CD4-positive, CD25-positive, alpha-beta regulatory T cell (primary cell): ENCODE measurements at regions not wholly inside any gene's neighbourhood (a gene's known extent, or its start where the extent isn't known, plus 50 kb on each side); places are given as distances from the start of the nearest gene placed in this dataset.

ENCODE experiments used
- ATAC-seq, 2 donors: fragments of 150-1000 bp; cut with Tn5 transposase; one replicate each; pipeline ENCODE4 v1.10.0; 2021; ENCODE audit warnings: low read depth in 2 of 2, moderate number of reproducible peaks in 2 of 2, moderate library complexity in 1 of 2
- DNase-seq, 3 donors: peaks; one replicate each; pipeline versions ENCODE4 v3.0.0 to v3.0.0-alpha.2; 2012 to 2022; ENCODE audit warnings: mixed read lengths in 1 of 3
- H3K27ac ChIP-seq: one replicate; pipeline ENCODE4 v1.7.0; 2013; ENCODE audit warnings: mild to moderate bottlenecking, low read length; ENCODE audit not compliant: insufficient read depth, poor library complexity, severe bottlenecking
- H3K27me3 ChIP-seq: one replicate; pipeline ENCODE4 v1.7.0; 2013; ENCODE audit warnings: low read length; ENCODE audit not compliant: control insufficient read depth, insufficient read depth
- H3K36me3 ChIP-seq: one replicate; pipeline ENCODE4 v1.7.0; 2013; ENCODE audit warnings: mild to moderate bottlenecking, low read length, moderate library complexity; ENCODE audit not compliant: control insufficient read depth, insufficient read depth
- H3K4me1 ChIP-seq: 2 replicates; pipeline ENCODE4 v1.7.0; 2013; ENCODE audit warnings: mild to moderate bottlenecking, low read length; ENCODE audit not compliant: insufficient read depth, control insufficient read depth, poor library complexity, severe bottlenecking
- H3K4me3 ChIP-seq: one replicate; pipeline ENCODE4 v1.7.0; 2013; ENCODE audit warnings: low read depth, mild to moderate bottlenecking, low read length, moderate library complexity
- H3K9me3 ChIP-seq, 2 experiments: 1 replicate in 1 of 2; 2 replicates in 1 of 2; pipeline ENCODE4 v1.7.0; 2013; ENCODE audit warnings: low read length in 2 of 2, mild to moderate bottlenecking in 1 of 2, moderate library complexity in 1 of 2; ENCODE audit not compliant: control insufficient read depth in 2 of 2
- H3K27ac Mint-ChIP-seq, 3 donors: one replicate each; pipeline ENCODE4 v1.8.0; 2020 to 2022; ENCODE audit warnings: mild to moderate bottlenecking in 3 of 3, mixed read lengths in 3 of 3, moderate library complexity in 2 of 3
- H3K27me3 Mint-ChIP-seq: one replicate; pipeline ENCODE4 v1.8.0; 2022; ENCODE audit warnings: mild to moderate bottlenecking, mixed read lengths
- H3K36me3 Mint-ChIP-seq: one replicate; pipeline ENCODE4 v1.8.0; 2020; ENCODE audit warnings: mixed read lengths
- H3K4me1 Mint-ChIP-seq, 4 donors: one replicate each; pipeline ENCODE4 v1.8.0; 2020 to 2022; ENCODE audit warnings: mixed read lengths in 4 of 4, mild to moderate bottlenecking in 1 of 4
- H3K4me3 Mint-ChIP-seq, 4 donors: one replicate each; pipeline ENCODE4 v1.8.0; 2020 to 2022; ENCODE audit warnings: mild to moderate bottlenecking in 4 of 4, mixed read lengths in 4 of 4, moderate library complexity in 3 of 4
- H3K9me3 Mint-ChIP-seq, 7 donors: one replicate each; pipeline ENCODE4 v1.8.0; 2020 to 2022; ENCODE audit warnings: mixed read lengths in 7 of 7, mild to moderate bottlenecking in 3 of 7, moderate library complexity in 2 of 7

DNA sequence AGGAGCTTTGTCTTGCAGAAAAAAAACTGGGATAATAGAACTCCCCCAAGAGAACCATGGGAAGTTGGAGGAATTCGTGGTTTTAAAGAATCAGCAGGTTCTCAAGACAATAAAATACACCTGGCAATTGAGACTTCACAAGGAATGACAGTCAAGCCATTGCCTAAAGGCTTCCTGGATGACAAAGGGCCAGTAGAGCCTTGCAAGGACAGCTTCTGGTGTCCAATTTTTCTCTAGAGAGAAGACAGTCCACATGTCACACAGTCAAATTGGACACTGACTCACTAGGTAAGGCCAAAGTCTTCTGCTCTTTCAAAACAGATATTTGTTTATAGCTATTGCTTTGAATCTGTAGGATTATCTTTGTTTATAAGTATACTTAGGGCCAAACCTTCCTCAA is 80.3 kb upstream of the BMP5 start:
- no peak overlapping the region for H3K27ac Mint-ChIP-seq
- H3K9me3 ChIP-seq: no peaks in the 10 kb centered on the region
- H3K9me3 Mint-ChIP-seq: peaks cover 0 to 17% (median 5%) of the 10 kb centered on the region in 7 donors
- no peaks in the 10 kb centered on the region for H3K27me3 ChIP-seq
- no peaks in the 10 kb centered on the region for H3K4me1 Mint-ChIP-seq
- H3K4me3 ChIP-seq: no peak overlapping the region
- no peaks in the 10 kb centered on the region for H3K36me3 Mint-ChIP-seq
- ATAC-seq: no peak
- H3K27ac ChIP-seq: no peak overlapping the region
- no peaks in the 10 kb centered on the region for H3K4me1 ChIP-seq
- no peak overlapping the region for H3K4me3 Mint-ChIP-seq
- no peaks in the 10 kb centered on the region for H3K27me3 Mint-ChIP-seq
- no peak for DNase-seq
- no peaks in the 10 kb centered on the region for H3K36me3 ChIP-seq

DNA sequence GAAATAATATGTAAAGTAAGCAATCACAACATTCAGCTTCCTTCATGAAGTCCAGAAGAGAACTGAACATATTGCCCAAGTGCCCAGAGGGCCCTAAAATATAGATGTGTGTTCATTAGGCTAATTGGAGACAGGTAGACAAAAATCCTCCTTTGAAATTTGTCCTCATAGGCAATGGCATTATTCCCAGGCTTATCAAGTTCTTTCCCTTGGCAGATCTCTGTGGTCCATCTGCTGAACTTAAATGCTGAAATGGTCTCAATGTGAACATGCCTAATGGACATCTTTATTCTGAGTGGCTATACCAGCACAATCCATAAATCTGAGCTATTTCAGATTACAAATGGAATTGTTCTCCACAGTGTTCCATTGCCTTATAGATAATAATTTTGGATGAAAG is 79.0 kb upstream of the BMP5 start:
- Histone ChIP-seq H3K9me3 (no peaks in the 10 kb centered on the region), H3K4me3 (no peak overlapping the region), H3K27ac (no peak overlapping the region), H3K4me1 (no peaks in the 10 kb centered on the region), H3K27me3 (no peaks in the 10 kb centered on the region), H3K36me3 (no peaks in the 10 kb centered on the region)
- no peaks in the 10 kb centered on the region for H3K27me3 Mint-ChIP-seq
- ATAC-seq: no peak
- no peaks in the 10 kb centered on the region for H3K36me3 Mint-ChIP-seq
- no peaks in the 10 kb centered on the region for H3K4me1 Mint-ChIP-seq
- no peak for DNase-seq
- H3K9me3 Mint-ChIP-seq: peaks cover 0 to 19% (median 5%) of the 10 kb centered on the region in 7 donors
- no peak overlapping the region for H3K27ac Mint-ChIP-seq
- H3K4me3 Mint-ChIP-seq: no peak overlapping the region

DNA sequence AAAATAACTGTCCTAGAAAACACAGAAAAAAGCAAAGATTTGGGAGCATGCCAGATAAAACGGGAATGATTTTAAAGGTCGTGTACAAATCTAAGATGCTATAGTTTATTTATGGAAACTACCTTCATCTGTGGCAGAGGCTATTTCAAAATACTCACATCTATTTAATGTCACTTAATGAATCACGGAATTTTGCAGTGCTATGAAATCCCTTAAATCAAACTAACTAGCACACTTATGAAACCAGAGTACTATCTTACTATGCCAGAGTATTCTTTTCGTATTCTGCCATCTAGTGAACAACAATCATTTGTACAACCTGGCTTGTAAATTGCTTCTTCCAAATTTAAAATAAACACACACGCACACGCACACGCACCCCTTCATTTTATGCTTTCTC is 77.9 kb upstream of the BMP5 start:
- no peaks in the 10 kb centered on the region for H3K36me3 Mint-ChIP-seq
- H3K27me3 Mint-ChIP-seq: no peaks in the 10 kb centered on the region
- peaks cover 0 to 18% (median 4%) of the 10 kb centered on the region in 7 donors for H3K9me3 Mint-ChIP-seq
- no peak overlapping the region for H3K27ac Mint-ChIP-seq
- Histone ChIP-seq H3K4me3 (no peak overlapping the region), H3K27me3 (no peaks in the 10 kb centered on the region), H3K9me3 (no peaks in the 10 kb centered on the region), H3K27ac (no peak overlapping the region), H3K36me3 (no peaks in the 10 kb centered on the region), H3K4me1 (no peaks in the 10 kb centered on the region)
- ATAC-seq (no peak), DNase-seq (no peak)
- H3K4me1 Mint-ChIP-seq: no peaks in the 10 kb centered on the region
- no peak overlapping the region for H3K4me3 Mint-ChIP-seq

DNA sequence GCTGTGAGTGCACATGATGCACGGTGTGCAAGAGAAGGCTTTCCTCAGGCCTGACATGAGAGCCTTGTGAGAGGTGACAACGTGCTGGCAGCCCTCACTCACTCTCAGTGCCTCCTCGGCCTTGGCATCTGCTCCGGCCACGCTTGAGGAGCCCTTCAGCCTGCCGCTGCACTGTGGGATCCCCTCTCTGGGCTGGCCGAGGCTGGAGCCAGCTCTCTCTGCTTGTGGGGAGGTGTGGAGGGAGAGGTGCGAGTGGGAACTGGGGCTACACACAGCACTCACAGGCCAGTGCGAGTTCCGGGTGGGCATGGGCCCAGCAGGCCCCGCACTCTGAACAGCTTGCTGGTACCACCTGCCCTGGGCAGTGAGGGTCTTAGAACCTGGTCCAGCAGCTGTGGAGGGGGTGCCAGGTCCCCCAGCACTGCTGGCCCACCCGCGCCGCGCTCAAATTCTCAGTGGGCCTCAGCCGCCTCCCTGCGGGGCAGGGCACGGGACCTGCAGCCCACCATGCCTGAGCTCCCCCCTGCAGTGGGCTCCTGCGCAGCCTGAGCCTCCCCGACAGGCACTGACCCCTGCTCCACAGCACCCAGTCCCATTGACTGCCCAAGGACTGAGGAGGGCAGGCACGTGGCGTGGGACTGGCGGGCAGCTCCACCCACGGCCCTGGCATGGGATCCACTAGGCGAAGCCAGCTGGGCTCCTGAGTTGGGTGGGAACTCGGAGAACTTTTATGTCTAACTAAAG is 74.9 kb upstream of the BMP5 start:
- Histone ChIP-seq H3K4me1 (no peaks in the 10 kb centered on the region), H3K9me3 (no peaks in the 10 kb centered on the region), H3K27ac (no peak overlapping the region), H3K27me3 (no peaks in the 10 kb centered on the region), H3K4me3 (no peak overlapping the region), H3K36me3 (no peaks in the 10 kb centered on the region)
- DNase-seq (no peak), ATAC-seq (no peak)
- peaks cover 2 to 13% (median 3%) of the 10 kb centered on the region in 7 donors for H3K9me3 Mint-ChIP-seq
- no peak overlapping the region for H3K4me3 Mint-ChIP-seq
- no peaks in the 10 kb centered on the region for H3K4me1 Mint-ChIP-seq
- H3K27ac Mint-ChIP-seq: no peak overlapping the region
- no peaks in the 10 kb centered on the region for H3K27me3 Mint-ChIP-seq
- no peaks in the 10 kb centered on the region for H3K36me3 Mint-ChIP-seq

DNA sequence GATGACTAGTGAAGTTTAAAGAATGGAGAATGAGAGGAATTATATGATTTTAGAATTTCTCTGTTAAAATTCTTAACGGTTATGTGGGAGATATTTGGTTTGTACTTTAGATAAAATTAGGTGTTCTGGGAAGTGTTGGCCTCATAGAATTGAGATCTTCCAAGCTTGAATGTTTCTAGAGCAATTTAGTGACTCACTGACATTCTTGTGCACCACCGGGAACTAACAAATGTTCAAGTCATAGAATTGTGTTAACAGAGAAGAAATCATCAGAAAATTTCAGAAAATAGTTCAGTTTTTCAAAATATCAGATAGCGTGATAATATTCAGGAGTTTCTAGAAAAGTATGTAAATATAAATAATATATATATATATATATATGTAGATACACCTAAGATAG is 67.9 kb upstream of the BMP5 start:
- Mint-ChIP-seq H3K4me1 (no peaks in the 10 kb centered on the region), H3K9me3 (peaks cover 0 to 12% (median 4%) of the 10 kb centered on the region in 7 donors), H3K27me3 (no peaks in the 10 kb centered on the region), H3K36me3 (no peaks in the 10 kb centered on the region), H3K27ac (no peak overlapping the region), H3K4me3 (no peak overlapping the region)
- Histone ChIP-seq H3K9me3 (no peaks in the 10 kb centered on the region), H3K36me3 (no peaks in the 10 kb centered on the region), H3K4me3 (no peak overlapping the region), H3K27me3 (no peaks in the 10 kb centered on the region), H3K4me1 (no peaks in the 10 kb centered on the region), H3K27ac (no peak overlapping the region)
- DNase-seq: no peak
- no peak for ATAC-seq

DNA sequence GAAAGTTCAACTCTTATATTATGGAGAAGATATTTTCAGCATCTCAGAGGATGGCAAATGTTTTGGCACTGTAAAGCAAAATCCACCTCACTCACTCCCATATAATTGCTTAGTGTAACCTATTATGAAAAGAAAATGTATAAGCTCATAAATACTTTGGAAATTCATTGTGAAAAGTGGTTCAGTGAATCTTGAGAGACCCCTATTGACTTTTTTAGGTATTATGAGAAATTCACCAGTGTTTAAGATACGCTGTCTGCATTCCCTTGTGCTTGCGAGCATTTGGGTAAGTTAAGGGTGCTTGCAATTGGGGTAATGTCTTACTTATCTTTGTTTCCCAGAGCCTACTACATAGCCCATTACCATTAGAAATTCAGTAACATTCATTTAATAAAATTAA is 66.3 kb upstream of the BMP5 start:
- H3K9me3 ChIP-seq: no peaks in the 10 kb centered on the region
- Mint-ChIP-seq H3K4me1 (no peaks in the 10 kb centered on the region), H3K27me3 (no peaks in the 10 kb centered on the region), H3K9me3 (peaks cover 1 to 16% (median 7%) of the 10 kb centered on the region in 7 donors), H3K27ac (no peak overlapping the region), H3K4me3 (no peak overlapping the region), H3K36me3 (no peaks in the 10 kb centered on the region)
- no peaks in the 10 kb centered on the region for H3K4me1 ChIP-seq
- ATAC-seq (no peak), DNase-seq (no peak)
- no peaks in the 10 kb centered on the region for H3K36me3 ChIP-seq
- H3K4me3 ChIP-seq: no peak overlapping the region
- H3K27me3 ChIP-seq: no peaks in the 10 kb centered on the region
- H3K27ac ChIP-seq: no peak overlapping the region

DNA sequence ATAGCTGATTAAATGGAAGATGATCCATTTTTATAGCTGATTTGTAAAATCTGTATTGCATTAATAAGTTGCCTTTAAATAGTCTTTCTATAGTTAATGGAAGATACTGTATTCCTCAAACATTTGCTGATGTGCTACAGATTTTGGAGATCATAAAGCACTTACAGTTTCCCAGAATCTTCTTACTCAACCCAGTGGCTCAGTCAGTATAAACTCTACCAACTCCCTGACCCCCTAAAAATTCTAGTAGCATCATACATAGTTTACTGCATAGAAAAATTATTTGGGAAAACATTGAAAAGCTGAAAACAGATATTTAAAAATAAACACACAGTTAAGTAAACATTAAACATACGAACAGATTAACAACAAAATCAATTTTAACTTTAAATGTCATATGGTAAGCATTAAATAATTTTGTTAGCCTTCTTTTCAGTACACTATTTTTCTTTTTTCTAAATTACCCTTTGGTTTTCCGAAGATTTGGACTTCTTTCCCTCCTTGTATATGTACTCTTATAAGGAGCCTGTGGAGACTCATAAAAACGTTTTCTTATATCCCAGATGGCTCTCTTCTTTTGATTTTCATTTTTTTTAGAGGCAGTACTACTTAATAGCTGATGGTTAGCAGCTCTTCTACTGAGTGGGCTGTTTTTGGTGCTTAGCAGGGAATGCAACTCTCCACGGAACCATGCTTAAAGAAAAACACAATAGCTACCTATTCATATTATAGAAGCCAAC is 62.7 kb upstream of the BMP5 start:
- Mint-ChIP-seq H3K27me3 (no peaks in the 10 kb centered on the region), H3K4me1 (no peaks in the 10 kb centered on the region), H3K9me3 (peaks cover 0 to 36% (median 8%) of the 10 kb centered on the region in 7 donors), H3K27ac (no peak overlapping the region), H3K36me3 (no peaks in the 10 kb centered on the region), H3K4me3 (no peak overlapping the region)
- no peaks in the 10 kb centered on the region for H3K36me3 ChIP-seq
- no peak overlapping the region for H3K27ac ChIP-seq
- no peak for DNase-seq
- ATAC-seq: no peak
- no peaks in the 10 kb centered on the region for H3K27me3 ChIP-seq
- H3K9me3 ChIP-seq: no peaks in the 10 kb centered on the region
- no peak overlapping the region for H3K4me3 ChIP-seq
- H3K4me1 ChIP-seq: no peaks in the 10 kb centered on the region
